ENCODE measurements at regions not wholly inside any gene's neighbourhood (a gene's known extent, or its start where the extent isn't known, plus 50 kb on each side); places are given as distances from the start of the nearest gene placed in this dataset.

GRCh38 chr3:27861046-27862036, 139.2 kb upstream of the EOMES start:
- Mint-ChIP-seq H3K27me3 (ENCODE audit: low read depth in 3 of 3) (peaks cover 0 to 1% (median 0%) of the 10 kb centered on the region in 3 donors), H3K36me3 (no peaks in the 10 kb centered on the region), H3K27ac (no peak overlapping the region), H3K4me3 (no peak overlapping the region), H3K4me1 (no peaks in the 10 kb centered on the region), H3K9me3 (peaks cover 0 to 8% (median 5%) of the 10 kb centered on the region in 7 donors)
- Histone ChIP-seq H3K4me2 (replicated peaks; ENCODE audit: extremely low read depth, low read length, poor library complexity, severe bottlenecking) (no peak overlapping the region), H2AFZ (ENCODE audit: insufficient read depth, low read depth, low read length, poor library complexity, severe bottlenecking) (no peak overlapping the region), H3K36me3 (replicated peaks in 1 of 2; ENCODE audit: control insufficient read depth in 1 of 2, insufficient read depth in 2 of 2, low read length in 2 of 2) (no peaks in the 10 kb centered on the region), H3K79me2 (ENCODE audit: insufficient read depth, low read length) (no peaks in the 10 kb centered on the region), H3K27ac (ENCODE audit: low read depth in 1 of 2, low read length in 2 of 2) (no peak overlapping the region), H3K9ac (ENCODE audit: insufficient read depth, low read length, poor library complexity, severe bottlenecking) (no peak overlapping the region), H3K9me3 (replicated peaks in 1 of 2; ENCODE audit: control insufficient read depth in 1 of 2, insufficient read depth in 1 of 2, low read length in 2 of 2) (no peaks in the 10 kb centered on the region), H3K4me1 (ENCODE audit: control insufficient read depth in 1 of 2, insufficient read depth in 2 of 2, low read length in 2 of 2) (no peaks in the 10 kb centered on the region), H3K4me3 (replicated peaks in 1 of 3; ENCODE audit: low read depth in 2 of 3, low read length in 3 of 3) (no peak overlapping the region), H3K27me3 (ENCODE audit: control insufficient read depth in 2 of 2, insufficient read depth in 2 of 2, low read length in 2 of 2) (no peaks in the 10 kb centered on the region), H4K20me1 (ENCODE audit: insufficient read depth, low read length) (no peaks in the 10 kb centered on the region)
- TF ChIP-seq CTCF (IDR thresholded peaks at IDR 0.05) = no peak
- DNase-seq = no peak
- WGBS (ENCODE audit: insufficient coverage) = 66% methylated on average over 4 of the region's 6 CpGs
- intact Hi-C loops (cut with micrococcal nuclease) = no loop called here

GRCh38 chr3:27865731-27866130, 143.6 kb upstream of the EOMES start:
- Mint-ChIP-seq H3K27ac (no peak overlapping the region), H3K27me3 (ENCODE audit: low read depth in 3 of 3) (peaks cover 0 to 2% (median 0%) of the 10 kb centered on the region in 3 donors), H3K9me3 (peaks cover 2 to 21% (median 14%) of the 10 kb centered on the region in 7 donors), H3K4me3 (no peak overlapping the region), H3K4me1 (no peaks in the 10 kb centered on the region), H3K36me3 (no peaks in the 10 kb centered on the region)
- H2AFZ ChIP-seq (ENCODE audit: insufficient read depth, low read depth, low read length, poor library complexity, severe bottlenecking) = no peak overlapping the region
- no peak overlapping the region for H3K4me2 ChIP-seq (replicated peaks; ENCODE audit: extremely low read depth, low read length, poor library complexity, severe bottlenecking)
- intact Hi-C loops (cut with micrococcal nuclease) = no loop called here
- H3K36me3 ChIP-seq (replicated peaks in 1 of 2; ENCODE audit: control insufficient read depth in 1 of 2, insufficient read depth in 2 of 2, low read length in 2 of 2) = no peaks in the 10 kb centered on the region
- H3K4me1 ChIP-seq (ENCODE audit: control insufficient read depth in 1 of 2, insufficient read depth in 2 of 2, low read length in 2 of 2) = no peaks in the 10 kb centered on the region
- TF ChIP-seq CTCF (IDR thresholded peaks at IDR 0.05) = no peak
- H3K27ac ChIP-seq (ENCODE audit: low read depth in 1 of 2, low read length in 2 of 2) = no peak overlapping the region
- H3K9ac ChIP-seq (ENCODE audit: insufficient read depth, low read length, poor library complexity, severe bottlenecking) = no peak overlapping the region
- H4K20me1 ChIP-seq (ENCODE audit: insufficient read depth, low read length) = no peaks in the 10 kb centered on the region
- DNase-seq = no peak
- no peaks in the 10 kb centered on the region for H3K27me3 ChIP-seq (ENCODE audit: control insufficient read depth in 2 of 2, insufficient read depth in 2 of 2, low read length in 2 of 2)
- no peak overlapping the region for H3K4me3 ChIP-seq (replicated peaks in 1 of 3; ENCODE audit: low read depth in 2 of 3, low read length in 3 of 3)
- H3K79me2 ChIP-seq (ENCODE audit: insufficient read depth, low read length) = no peaks in the 10 kb centered on the region
- H3K9me3 ChIP-seq (replicated peaks in 1 of 2; ENCODE audit: control insufficient read depth in 1 of 2, insufficient read depth in 1 of 2, low read length in 2 of 2) = peaks cover 6 to 17% of the 10 kb centered on the region in 2 donors
